ENCODE measurements at regions not wholly inside any gene's neighbourhood (a gene's known extent, or its start where the extent isn't known, plus 50 kb on each side); places are given as distances from the start of the nearest gene placed in this dataset.

DNA sequence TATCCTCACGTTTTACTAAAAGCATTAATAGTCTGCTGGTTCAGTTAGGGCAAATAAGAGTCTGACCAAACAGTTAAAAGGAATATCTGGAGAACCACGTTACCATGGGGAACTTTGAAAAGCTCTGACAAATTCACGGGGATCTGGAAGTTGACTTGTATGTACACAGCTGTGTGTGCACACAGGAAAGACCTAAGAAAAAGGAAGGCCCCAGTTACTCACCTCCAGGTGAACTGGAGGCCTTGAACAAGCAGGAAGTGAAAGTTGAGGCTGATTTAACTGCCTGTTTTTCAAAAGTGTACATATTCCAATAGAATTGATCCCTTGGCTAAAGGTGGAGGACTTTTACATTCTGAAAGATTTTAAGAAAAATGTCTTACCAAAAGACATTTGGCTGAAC is 1891.6 kb upstream of the PCDH20 start:
- dilution Hi-C loops (cut with MboI; ENCODE audit: extremely low pct_ligation_motif_present, low sequenced_read_pairs) = no loop called here
- no peak overlapping the region for H3K4me3 ChIP-seq (replicated peaks in 1 of 3; ENCODE audit: insufficient read depth in 1 of 3, low read depth in 1 of 3, low read length in 3 of 3)
- H2AFZ ChIP-seq (ENCODE audit: low read depth, low read length) = no peak overlapping the region
- H3K79me2 ChIP-seq (ENCODE audit: control insufficient read depth, insufficient read depth, low read length) = no peaks in the 10 kb centered on the region
- TF ChIP-seq FOS (IDR thresholded peaks at IDR 0.05; ENCODE audit: borderline replicate concordance, insufficient read depth, low read length) (no peak), POLR2A (IDR thresholded peaks at IDR 0.05; ENCODE audit: low read depth, low read length) (no peak), GATA2 (IDR thresholded peaks at IDR 0.05; ENCODE audit: insufficient read depth, insufficient read length, low read depth, low read length) (no peak), POLR2AphosphoS5 (IDR thresholded peaks at IDR 0.05; ENCODE audit: insufficient read depth, low read depth, low read length) (no peak), EZH2 (IDR thresholded peaks at IDR 0.05; ENCODE audit: borderline replicate concordance, low read depth, low read length, severe bottlenecking) (no peak), JUN (IDR thresholded peaks at IDR 0.05; ENCODE audit: borderline replicate concordance, insufficient read depth, insufficient read length, low read depth) (no peak), MYC (IDR thresholded peaks at IDR 0.05; ENCODE audit: low read depth, low read length) (no peak)
- TF ChIP-seq, protein P1, sequence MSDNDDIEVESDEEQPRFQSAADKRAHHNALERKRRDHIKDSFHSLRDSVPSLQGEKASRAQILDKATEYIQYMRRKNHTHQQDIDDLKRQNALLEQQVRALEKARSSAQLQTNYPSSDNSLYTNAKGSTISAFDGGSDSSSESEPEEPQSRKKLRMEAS (IDR thresholded peaks at IDR 0.05; ENCODE audit: insufficient read depth, insufficient read length) = no peak
- TF ChIP-seq, protein P2, sequence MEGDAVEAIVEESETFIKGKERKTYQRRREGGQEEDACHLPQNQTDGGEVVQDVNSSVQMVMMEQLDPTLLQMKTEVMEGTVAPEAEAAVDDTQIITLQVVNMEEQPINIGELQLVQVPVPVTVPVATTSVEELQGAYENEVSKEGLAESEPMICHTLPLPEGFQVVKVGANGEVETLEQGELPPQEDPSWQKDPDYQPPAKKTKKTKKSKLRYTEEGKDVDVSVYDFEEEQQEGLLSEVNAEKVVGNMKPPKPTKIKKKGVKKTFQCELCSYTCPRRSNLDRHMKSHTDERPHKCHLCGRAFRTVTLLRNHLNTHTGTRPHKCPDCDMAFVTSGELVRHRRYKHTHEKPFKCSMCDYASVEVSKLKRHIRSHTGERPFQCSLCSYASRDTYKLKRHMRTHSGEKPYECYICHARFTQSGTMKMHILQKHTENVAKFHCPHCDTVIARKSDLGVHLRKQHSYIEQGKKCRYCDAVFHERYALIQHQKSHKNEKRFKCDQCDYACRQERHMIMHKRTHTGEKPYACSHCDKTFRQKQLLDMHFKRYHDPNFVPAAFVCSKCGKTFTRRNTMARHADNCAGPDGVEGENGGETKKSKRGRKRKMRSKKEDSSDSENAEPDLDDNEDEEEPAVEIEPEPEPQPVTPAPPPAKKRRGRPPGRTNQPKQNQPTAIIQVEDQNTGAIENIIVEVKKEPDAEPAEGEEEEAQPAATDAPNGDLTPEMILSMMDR (IDR thresholded peaks at IDR 0.05; ENCODE audit: extremely low read depth in 1 of 2, insufficient read depth in 1 of 2, low read depth in 1 of 2, low read length in 2 of 2) = no peak
- peaks cover 1% of the 10 kb centered on the region for H3K9me3 ChIP-seq (replicated peaks; ENCODE audit: control insufficient read depth, insufficient read depth, low read length)
- POLR2A ChIA-PET = no interaction called here
- no peak overlapping the region for H3K4me2 ChIP-seq (ENCODE audit: insufficient read depth, low read length)
- CTCF ChIA-PET = interaction anchor here (1.6 kb wide), 1 partner anchor 10 kb away, joined by 3 read pairs; no protein-coding TSS in a partner anchor
- no peaks in the 10 kb centered on the region for H3K4me1 ChIP-seq (ENCODE audit: control insufficient read depth, extremely low read depth, insufficient read depth, low read length)
- intact Hi-C loops (cut with micrococcal nuclease) = no loop called here
- DNase-seq (ENCODE audit: low read depth, low spot score) (peak; percentile 9), FAIRE-seq (no peak)
- H3K9ac ChIP-seq (replicated peaks; ENCODE audit: extremely low read depth, insufficient read depth, low read length) = no peak overlapping the region
- no peaks in the 10 kb centered on the region for H3K9me1 ChIP-seq (replicated peaks; ENCODE audit: control insufficient read depth, extremely low read depth, insufficient read depth, low read length)
- no peaks in the 10 kb centered on the region for H3K27me3 ChIP-seq (ENCODE audit: control insufficient read depth in 2 of 2, insufficient read depth in 2 of 2, low read length in 2 of 2)
- BruUV-seq (replicated peaks) = no TSS peak
- H3K36me3 ChIP-seq (ENCODE audit: control insufficient read depth in 2 of 2, extremely low read depth in 1 of 2, insufficient read depth in 2 of 2, low read length in 2 of 2) = no peaks in the 10 kb centered on the region
- no peaks in the 10 kb centered on the region for H4K20me1 ChIP-seq (replicated peaks; ENCODE audit: control insufficient read depth, extremely low read depth, insufficient read depth, low read length)
- no peak overlapping the region for H3K27ac ChIP-seq (ENCODE audit: insufficient read depth, low read depth, low read length)

Data from endothelial cell of umbilical vein (primary cell).